ENCODE measurements at regions not wholly inside any gene's neighbourhood (a gene's known extent, or its start where the extent isn't known, plus 50 kb on each side); places are given as distances from the start of the nearest gene placed in this dataset.

- ChIA-PET CTCF (interaction anchor here (0.5 to 1.6 kb wide), 15 partner anchors 9 to 1792 kb away, joined by 3 to 10 read pairs (median 4); no protein-coding TSS in a partner anchor), POLR2A (no interaction called here)
- no peaks in the 10 kb centered on the region for H3K9me3 ChIP-seq
- H3K9ac ChIP-seq: no peak overlapping the region
- peak; percentile 0 for DNase-seq
- WGBS (ENCODE audit: low lambda C conversion rate): 6% methylated on average over 3 of the region's 3 CpGs
- H3K79me2 ChIP-seq (ENCODE audit: insufficient read depth): no peaks in the 10 kb centered on the region
- no peaks in the 10 kb centered on the region for H3K36me3 ChIP-seq (replicated peaks in 1 of 2; ENCODE audit: control insufficient read depth in 1 of 2, insufficient read depth in 2 of 2, low read length in 1 of 2)
- peak overlapping the region; percentile 27; the same call in 1 of the 2 replicates for H2AFZ ChIP-seq (ENCODE audit: low read depth)
- no peak for TF ChIP-seq POLR2AphosphoS5 (IDR thresholded peaks at IDR 0.05; ENCODE audit: low read depth, low read length)
- TF ChIP-seq NRF1 (IDR thresholded peaks at IDR 0.05; ENCODE audit: low read depth, low read length): no peak
- TF ChIP-seq CHD2 (IDR thresholded peaks at IDR 0.05; ENCODE audit: low read length, partially characterized antibody): no peak
- TF ChIP-seq YY1 (IDR thresholded peaks at IDR 0.05; ENCODE audit: low read depth): no peak
- TF ChIP-seq RXRA (IDR thresholded peaks at IDR 0.05; ENCODE audit: borderline replicate concordance, low read depth): no peak
- no peak for TF ChIP-seq JUND (IDR thresholded peaks at IDR 0.05)
- no peak for TF ChIP-seq REST (IDR thresholded peaks at IDR 0.05; ENCODE audit: low read depth, low read length)
- TF ChIP-seq ZBTB33 (IDR thresholded peaks at IDR 0.05; ENCODE audit: borderline replicate concordance, low read depth): no peak
- TF ChIP-seq CTCF (IDR thresholded peaks at IDR 0.05): peak; percentile 71
- TF ChIP-seq FOSL2 (IDR thresholded peaks at IDR 0.05; ENCODE audit: borderline replicate concordance, low read depth): no peak
- no peak for TF ChIP-seq MAX (IDR thresholded peaks at IDR 0.05; ENCODE audit: low read depth)
- no peak for TF ChIP-seq RCOR1 (IDR thresholded peaks at IDR 0.05; ENCODE audit: low read length)
- TF ChIP-seq USF2 (IDR thresholded peaks at IDR 0.05; ENCODE audit: borderline replicate concordance, low read depth, low read length): no peak
- TF ChIP-seq SMC3 (IDR thresholded peaks at IDR 0.05; ENCODE audit: low read depth, low read length): peak; percentile 31; the same call in 1 of the 2 replicates
- TF ChIP-seq FOXM1 (IDR thresholded peaks at IDR 0.05; ENCODE audit: low read depth): no peak
- no peak for TF ChIP-seq ELF1 (IDR thresholded peaks at IDR 0.05)
- TF ChIP-seq GABPA (IDR thresholded peaks at IDR 0.05; ENCODE audit: low read depth): no peak
- TF ChIP-seq TCF12 (IDR thresholded peaks at IDR 0.05): no peak
- no peak for TF ChIP-seq MXI1 (IDR thresholded peaks at IDR 0.05; ENCODE audit: low read depth, low read length)
- TF ChIP-seq GATA2 (CRISPR knock-in tag; IDR thresholded peaks at IDR 0.05): no peak
- peak; percentile 72 for TF ChIP-seq RAD21 (IDR thresholded peaks at IDR 0.05; ENCODE audit: low read length)
- no peaks in the 10 kb centered on the region for H3K9me2 ChIP-seq
- H3K4me3 ChIP-seq (ENCODE audit: low read depth in 2 of 2, low read length in 1 of 2): no peak overlapping the region; a peak in 1 of 4 replicates
- H4K20me1 ChIP-seq (ENCODE audit: insufficient read depth): no peaks in the 10 kb centered on the region
- H3K4me1 ChIP-seq (ENCODE audit: control insufficient read depth in 1 of 2, insufficient read depth in 2 of 2, low read depth in 1 of 2, low read length in 1 of 2): no peaks in the 10 kb centered on the region
- H3K4me2 ChIP-seq: no peak overlapping the region
- H3K27ac ChIP-seq (ENCODE audit: low read depth in 2 of 2, low read length in 1 of 2): no peak overlapping the region
- H3F3A ChIP-seq (replicated peaks; ENCODE audit: insufficient read depth): no peaks in the 10 kb centered on the region
- H3K27me3 ChIP-seq (ENCODE audit: insufficient read depth): no peaks in the 10 kb centered on the region
These were observed 612.1 kb downstream of the KCNJ3 start for GRCh38 chr2:155310589-155310988.
